ENCODE measurements at regions not wholly inside any gene's neighbourhood (a gene's known extent, or its start where the extent isn't known, plus 50 kb on each side); places are given as distances from the start of the nearest gene placed in this dataset.
"Not testable (repeated sequence)": the region's sequence is repeated elsewhere in the genome, so short reads cannot be mapped to it uniquely, and the experiment has no call there.

DNA sequence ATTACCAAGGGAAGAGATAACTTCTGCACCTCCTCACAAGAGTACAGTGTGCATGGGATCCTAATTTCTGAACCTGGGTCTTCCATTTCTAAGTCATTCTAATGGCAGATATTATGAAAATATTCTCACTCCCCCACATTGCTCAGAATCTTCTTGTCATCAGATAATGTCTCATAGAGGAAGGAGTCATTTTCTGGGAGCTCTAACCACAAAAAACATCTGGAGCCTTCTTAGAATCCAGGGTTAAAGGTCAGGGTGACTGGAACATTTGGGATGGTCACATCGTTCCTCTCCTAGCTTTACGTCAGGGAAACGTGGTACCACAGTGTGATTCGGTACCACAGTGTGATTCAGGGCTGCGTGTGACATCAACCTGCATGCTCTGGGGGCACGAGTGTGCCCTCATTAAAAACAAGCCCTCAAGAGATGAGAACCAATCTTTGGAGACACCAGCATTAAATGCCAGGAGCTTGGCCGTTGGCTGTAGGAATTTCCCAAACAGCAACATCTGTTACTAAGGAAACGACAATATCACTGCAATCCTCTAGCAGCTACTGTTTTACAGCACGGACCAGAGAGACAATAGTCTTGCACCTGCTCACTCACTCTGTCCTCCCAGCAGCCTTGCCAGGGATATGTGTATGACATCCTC lies 179.1 kb downstream of the PSMG1 start:
- H3K9ac ChIP-seq, result peak overlapping the region; percentile 22; the same call in 1 of the 2 replicates
- H3F3A ChIP-seq (ENCODE audit: insufficient read depth), result peaks cover 20% of the 10 kb centered on the region
- H3K9me3 ChIP-seq (ENCODE audit: low read depth), result no peaks in the 10 kb centered on the region
- H3K79me2 ChIP-seq (ENCODE audit: insufficient read depth), result no peaks in the 10 kb centered on the region
- peaks cover 29% of the 10 kb centered on the region for H3K4me1 ChIP-seq (ENCODE audit: insufficient read depth)
- in situ Hi-C loops (cut with MboI), result no loop called here
- WGBS, 2 experiments (ENCODE audit: low coverage in 1 of 2, low lambda C conversion rate in 2 of 2, missing lambda C conversion rate in 2 of 2), result 6 to 8% methylated on average over 9 of the region's 9 CpGs
- H3K9me2 ChIP-seq (ENCODE audit: insufficient read depth), result no peaks in the 10 kb centered on the region
- H3K27me3 ChIP-seq (replicated peaks; ENCODE audit: insufficient read depth), result no peaks in the 10 kb centered on the region
- H3K36me3 ChIP-seq (ENCODE audit: low read depth), result no peaks in the 10 kb centered on the region
- no peak overlapping the region for H2AFZ ChIP-seq
- no peak overlapping the region for H3K4me3 ChIP-seq
- DNase-seq, result peak; percentile 94
- H3K27ac ChIP-seq, result peak overlapping the region; percentile 29
- no peaks in the 10 kb centered on the region for H4K20me1 ChIP-seq (ENCODE audit: insufficient read depth)
- TF ChIP-seq EZH2 (IDR thresholded peaks at IDR 0.05; ENCODE audit: insufficient read depth, poor library complexity, severe bottlenecking), result no peak
- no peak for TF ChIP-seq EZH2phosphoT487 (IDR thresholded peaks at IDR 0.05; ENCODE audit: insufficient read depth, low read depth)
- no peak overlapping the region for H3K4me2 ChIP-seq (ENCODE audit: unreplicated experiment)

DNA sequence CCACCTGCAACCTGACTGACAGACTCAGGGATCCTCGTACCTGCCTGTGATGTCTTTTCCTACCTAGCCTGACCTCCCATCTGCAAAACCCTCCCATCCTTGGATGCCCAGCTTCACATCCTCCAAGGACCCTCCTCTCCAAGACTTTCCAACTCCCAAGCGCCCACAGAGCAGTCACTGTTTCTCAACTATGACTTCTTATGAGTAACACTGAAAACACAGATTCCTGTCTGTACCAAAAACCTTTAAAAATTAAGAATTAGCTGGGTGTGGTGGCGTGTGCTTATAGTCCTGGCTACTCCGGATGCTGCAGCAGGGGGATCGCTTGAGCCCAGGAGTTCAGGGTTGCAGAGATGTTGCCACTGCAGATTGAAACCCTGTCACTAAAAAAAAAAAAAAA lies 181.9 kb downstream of the PSMG1 start:
- no peaks in the 10 kb centered on the region for H3K79me2 ChIP-seq (ENCODE audit: insufficient read depth)
- no peaks in the 10 kb centered on the region for H3K27me3 ChIP-seq (replicated peaks; ENCODE audit: insufficient read depth)
- no peaks in the 10 kb centered on the region for H3K9me2 ChIP-seq (ENCODE audit: insufficient read depth)
- H3K36me3 ChIP-seq (ENCODE audit: low read depth), result no peaks in the 10 kb centered on the region
- H3F3A ChIP-seq (ENCODE audit: insufficient read depth), result peaks cover 25% of the 10 kb centered on the region
- H3K9me3 ChIP-seq (ENCODE audit: low read depth), result no peaks in the 10 kb centered on the region
- WGBS, 2 experiments (ENCODE audit: low coverage in 1 of 2, low lambda C conversion rate in 2 of 2, missing lambda C conversion rate in 2 of 2), result 63 to 69% methylated on average over 5 of the region's 5 CpGs
- no peak overlapping the region for H3K9ac ChIP-seq
- TF ChIP-seq EZH2phosphoT487 (IDR thresholded peaks at IDR 0.05; ENCODE audit: insufficient read depth, low read depth) (no peak), EZH2 (IDR thresholded peaks at IDR 0.05; ENCODE audit: insufficient read depth, poor library complexity, severe bottlenecking) (no peak)
- no peak overlapping the region for H3K4me3 ChIP-seq
- in situ Hi-C loops (cut with MboI), result no loop called here
- peak; percentile 73 for DNase-seq
- peak overlapping the region; percentile 34 for H3K4me2 ChIP-seq (ENCODE audit: unreplicated experiment)
- H2AFZ ChIP-seq, result no peak overlapping the region
- H3K27ac ChIP-seq, result no peak overlapping the region
- peaks cover 29% of the 10 kb centered on the region for H3K4me1 ChIP-seq (ENCODE audit: insufficient read depth)
- H4K20me1 ChIP-seq (ENCODE audit: insufficient read depth), result no peaks in the 10 kb centered on the region

DNA sequence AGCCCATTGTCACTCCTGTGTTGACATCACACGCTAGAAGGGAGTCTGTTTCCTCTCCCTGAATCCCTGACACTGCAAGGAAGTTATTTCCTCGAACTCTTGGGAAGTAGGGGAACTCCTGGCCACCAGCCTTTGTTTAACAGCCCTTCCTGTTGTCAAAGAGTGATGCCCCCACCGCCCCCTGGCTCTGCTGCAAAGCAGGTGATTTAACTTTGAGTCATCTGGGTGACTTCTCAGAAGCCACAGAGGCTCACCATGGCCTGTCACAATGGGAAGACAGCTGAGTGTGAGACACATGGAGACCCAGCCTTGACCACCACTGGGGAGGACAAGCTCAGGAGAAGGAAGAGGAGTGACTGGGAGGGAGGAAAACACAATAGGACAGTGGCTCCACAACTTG lies 182.8 kb downstream of the PSMG1 start:
- in situ Hi-C loops (cut with MboI), result no loop called here
- Histone ChIP-seq H3K9ac (no peak overlapping the region), H2AFZ (no peak overlapping the region), H3K9me3 (ENCODE audit: low read depth) (no peaks in the 10 kb centered on the region), H4K20me1 (ENCODE audit: insufficient read depth) (no peaks in the 10 kb centered on the region), H3K4me3 (no peak overlapping the region), H3K27ac (no peak overlapping the region), H3K27me3 (replicated peaks; ENCODE audit: insufficient read depth) (no peaks in the 10 kb centered on the region), H3K79me2 (ENCODE audit: insufficient read depth) (no peaks in the 10 kb centered on the region), H3K4me2 (ENCODE audit: unreplicated experiment) (no peak overlapping the region), H3F3A (ENCODE audit: insufficient read depth) (peaks cover 25% of the 10 kb centered on the region), H3K9me2 (ENCODE audit: insufficient read depth) (no peaks in the 10 kb centered on the region), H3K36me3 (ENCODE audit: low read depth) (no peaks in the 10 kb centered on the region), H3K4me1 (ENCODE audit: insufficient read depth) (peaks cover 29% of the 10 kb centered on the region)
- TF ChIP-seq EZH2phosphoT487 (IDR thresholded peaks at IDR 0.05; ENCODE audit: insufficient read depth, low read depth) (no peak), EZH2 (IDR thresholded peaks at IDR 0.05; ENCODE audit: insufficient read depth, poor library complexity, severe bottlenecking) (no peak)
- DNase-seq, result peak; percentile 33
- 59 to 65% methylated on average over 3 of the region's 3 CpGs for WGBS, 2 experiments (ENCODE audit: low coverage in 1 of 2, low lambda C conversion rate in 2 of 2, missing lambda C conversion rate in 2 of 2)

DNA sequence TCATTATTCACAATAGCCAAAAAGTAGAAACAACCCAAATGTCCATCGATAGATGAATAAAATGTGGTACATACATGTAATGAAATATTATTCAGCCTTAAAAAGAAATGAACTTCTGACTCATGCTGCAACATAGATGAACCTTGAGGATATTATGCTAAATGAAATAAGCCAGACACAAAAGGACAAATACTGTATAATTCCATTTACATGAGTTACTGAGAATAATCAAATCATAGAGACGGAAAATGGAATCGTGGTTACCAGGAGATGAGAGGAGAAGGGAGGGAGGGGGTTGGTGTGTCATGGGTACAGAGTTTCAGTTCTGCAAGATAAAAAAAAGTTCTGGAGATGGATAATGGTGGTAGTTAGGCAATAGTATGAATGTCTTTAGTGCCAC lies 184.1 kb downstream of the PSMG1 start:
- in situ Hi-C loops (cut with MboI), result no loop called here

DNA sequence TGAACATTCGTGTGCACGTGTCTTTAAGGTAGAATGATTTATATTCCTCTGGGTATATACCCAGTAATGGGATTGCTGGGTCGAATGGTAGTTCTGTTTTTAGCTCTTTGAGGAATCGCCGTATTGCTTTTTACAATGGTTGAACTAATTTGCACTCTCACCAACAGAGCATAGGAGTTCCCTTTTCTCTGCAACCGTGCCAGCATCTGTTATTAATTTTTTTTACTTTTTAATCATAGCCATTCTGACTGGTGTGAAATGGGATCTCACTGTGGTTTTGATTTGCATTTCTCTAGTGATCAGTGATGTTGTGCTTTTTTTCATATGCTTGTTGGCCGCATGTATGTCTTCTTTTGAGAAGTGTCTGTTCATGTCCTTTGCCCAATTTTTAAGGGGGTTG lies 185.0 kb downstream of the PSMG1 start:
- H3K9me2 ChIP-seq (ENCODE audit: insufficient read depth); H3K4me3 ChIP-seq; H4K20me1 ChIP-seq (ENCODE audit: insufficient read depth); H3K9ac ChIP-seq; H3K27me3 ChIP-seq (replicated peaks; ENCODE audit: insufficient read depth); DNase-seq; H3K9me3 ChIP-seq (ENCODE audit: low read depth); H3K4me2 ChIP-seq (ENCODE audit: unreplicated experiment); H3K27ac ChIP-seq; in situ Hi-C loops (cut with MboI); H3K36me3 ChIP-seq (ENCODE audit: low read depth); H3K79me2 ChIP-seq (ENCODE audit: insufficient read depth); H2AFZ ChIP-seq: not testable (repeated sequence)
- peaks cover 26% of the 10 kb centered on the region for H3K4me1 ChIP-seq (ENCODE audit: insufficient read depth)
- peaks cover 16% of the 10 kb centered on the region; the same call in 1 of the 2 replicates for H3F3A ChIP-seq (ENCODE audit: insufficient read depth)
- WGBS, 2 experiments (ENCODE audit: low coverage in 1 of 2, low lambda C conversion rate in 2 of 2, missing lambda C conversion rate in 2 of 2), result 43 to 45% methylated on average over 7 of the region's 7 CpGs

More for the DNA sequence above, 184.1 kb downstream of the PSMG1 start:
- 70 to 88% methylated on average over 3 of the region's 3 CpGs for WGBS, 2 experiments (ENCODE audit: low coverage in 1 of 2, low lambda C conversion rate in 2 of 2, missing lambda C conversion rate in 2 of 2)
- H3K9me2 ChIP-seq (ENCODE audit: insufficient read depth), result no peaks in the 10 kb centered on the region
- H3K4me2 ChIP-seq (ENCODE audit: unreplicated experiment), result no peak overlapping the region
- no peak overlapping the region for H2AFZ ChIP-seq
- H3K9me3 ChIP-seq (ENCODE audit: low read depth), result no peaks in the 10 kb centered on the region
- H3K79me2 ChIP-seq (ENCODE audit: insufficient read depth), result no peaks in the 10 kb centered on the region
- H3K9ac ChIP-seq, result no peak overlapping the region
- peaks cover 25% of the 10 kb centered on the region for H3K4me1 ChIP-seq (ENCODE audit: insufficient read depth)
- H3F3A ChIP-seq (ENCODE audit: insufficient read depth), result peaks cover 19% of the 10 kb centered on the region
- no peak overlapping the region for H3K4me3 ChIP-seq
- TF ChIP-seq EZH2phosphoT487 (IDR thresholded peaks at IDR 0.05; ENCODE audit: insufficient read depth, low read depth) (no peak), EZH2 (IDR thresholded peaks at IDR 0.05; ENCODE audit: insufficient read depth, poor library complexity, severe bottlenecking) (no peak)
- H3K36me3 ChIP-seq (ENCODE audit: low read depth), result no peaks in the 10 kb centered on the region
- no peak overlapping the region for H3K27ac ChIP-seq
- no peaks in the 10 kb centered on the region for H3K27me3 ChIP-seq (replicated peaks; ENCODE audit: insufficient read depth)
- no peaks in the 10 kb centered on the region for H4K20me1 ChIP-seq (ENCODE audit: insufficient read depth)
- DNase-seq, result peak; percentile 47

DNA sequence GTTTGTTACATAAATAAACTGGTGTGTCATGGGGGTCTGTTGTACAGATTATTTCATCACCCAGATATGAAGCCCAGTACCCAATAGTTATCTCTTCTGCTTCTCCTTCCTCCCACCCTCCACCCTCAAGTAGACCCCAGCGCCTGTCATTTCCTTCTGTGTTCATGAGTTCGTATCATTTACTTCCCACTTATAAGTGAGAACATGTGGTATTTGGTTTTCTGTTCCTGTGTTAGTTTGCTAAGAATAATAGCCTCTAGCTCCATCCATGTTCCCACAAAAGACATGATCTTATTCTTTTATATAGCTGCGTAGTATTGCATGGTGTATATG lies 185.4 kb downstream of the PSMG1 start:
- H3F3A ChIP-seq (ENCODE audit: insufficient read depth), result peaks cover 20% of the 10 kb centered on the region; the same call in 1 of the 2 replicates
- H3K27me3 ChIP-seq (replicated peaks; ENCODE audit: insufficient read depth); H3K4me3 ChIP-seq; DNase-seq; H3K27ac ChIP-seq; H3K9me3 ChIP-seq (ENCODE audit: low read depth); H3K9me2 ChIP-seq (ENCODE audit: insufficient read depth); H3K9ac ChIP-seq; H3K4me2 ChIP-seq (ENCODE audit: unreplicated experiment); H4K20me1 ChIP-seq (ENCODE audit: insufficient read depth); in situ Hi-C loops (cut with MboI); H2AFZ ChIP-seq; H3K79me2 ChIP-seq (ENCODE audit: insufficient read depth); H3K36me3 ChIP-seq (ENCODE audit: low read depth): not testable (repeated sequence)
- H3K4me1 ChIP-seq (ENCODE audit: insufficient read depth), result peaks cover 31% of the 10 kb centered on the region
- WGBS, 2 experiments (ENCODE audit: low coverage in 1 of 2, low lambda C conversion rate in 2 of 2, missing lambda C conversion rate in 2 of 2), result 89 to 91% methylated on average over 3 of the region's 3 CpGs

Data from GM23248 (cell line).